DOHH2 (cell line): ENCODE measurements at regions not wholly inside any gene's neighbourhood (a gene's known extent, or its start where the extent isn't known, plus 50 kb on each side); places are given as distances from the start of the nearest gene placed in this dataset.

Source experiments
- H3F3A ChIP-seq: fragments of 200-600 bp; sonication (generic), shearing (Covaris generic); 2 replicates; pipeline ENCODE4 v1.6.0; 2016; ENCODE audit warnings: antibody characterized with exemption, mild to moderate bottlenecking; ENCODE audit not compliant: control insufficient read depth, insufficient read depth
- H3K27ac ChIP-seq: fragments of 200-600 bp; sonication (generic); 2 replicates; pipeline ENCODE4 v1.5.1; 2014; ENCODE audit warnings: low read depth, mild to moderate bottlenecking, low read length, moderate library complexity
- H3K27me3 ChIP-seq: fragments of 200-600 bp; sonication (generic); 2 replicates; pipeline ENCODE4 v1.6.1; 2014; ENCODE audit warnings: mild to moderate bottlenecking, low read length, mixed read lengths; ENCODE audit not compliant: control insufficient read depth
- H3K36me3 ChIP-seq: fragments of 200-600 bp; sonication (generic); 2 replicates; pipeline ENCODE4 v1.6.1; 2014; ENCODE audit warnings: mild to moderate bottlenecking, low read length, moderate library complexity, mixed read lengths; ENCODE audit not compliant: control insufficient read depth
- H3K4me1 ChIP-seq: fragments of 200-600 bp; sonication (generic); 2 replicates; pipeline ENCODE4 v1.6.1; 2014; ENCODE audit warnings: mild to moderate bottlenecking, low read length, mixed read lengths; ENCODE audit not compliant: control insufficient read depth
- H3K4me2 ChIP-seq: fragments of 200-600 bp; sonication (generic); 2 replicates; pipeline ENCODE4 v1.6.0; 2014; ENCODE audit warnings: mild to moderate bottlenecking, low read length, moderate library complexity
- H3K4me3 ChIP-seq: fragments of 200-600 bp; sonication (generic); 2 replicates; pipeline ENCODE4 v1.5.1; 2014; ENCODE audit warnings: mild to moderate bottlenecking, low read length, mixed read lengths
- H3K79me2 ChIP-seq: fragments of 200-600 bp; sonication (generic); 2 replicates; pipeline ENCODE4 v1.6.1; 2014; ENCODE audit warnings: mild to moderate bottlenecking, low read length, mixed read lengths; ENCODE audit not compliant: control insufficient read depth
- H3K9me2 ChIP-seq: fragments of 200-600 bp; sonication (generic); replicated peaks from 2 replicates; pipeline ENCODE4 v1.6.1; 2014; ENCODE audit warnings: mild to moderate bottlenecking, low read length, mixed read lengths; ENCODE audit not compliant: control insufficient read depth
- H3K9me3 ChIP-seq: fragments of 200-600 bp; sonication (generic); 2 replicates; pipeline ENCODE4 v1.6.1; 2014; ENCODE audit warnings: antibody characterized with exemption, low read length, mixed read lengths; ENCODE audit not compliant: control insufficient read depth, insufficient read depth
- H4K20me1 ChIP-seq: fragments of 200-600 bp; sonication (generic); 2 replicates; pipeline ENCODE4 v1.6.0; 2014; ENCODE audit warnings: low read depth, mild to moderate bottlenecking, antibody characterized with exemption, low read length, moderate library complexity; ENCODE audit not compliant: control insufficient read depth, insufficient read depth
- EZH2phosphoT487 ChIP-seq: fragments of 200-600 bp; sonication (generic); IDR thresholded peaks from 2 replicates; pipeline ENCODE4 v1.6.1; 2017; ENCODE audit warnings: borderline replicate concordance, mild to moderate bottlenecking, antibody characterized with exemption, low read length, moderate library complexity, mixed read lengths
- TF ChIP-seq, protein P1 (sequence below): fragments of 200-600 bp; sonication (generic); IDR thresholded peaks from one replicate; pipeline ENCODE4 v1.5.1; 2014; ENCODE audit warnings: antibody characterized with exemption, mild to moderate bottlenecking, low read depth, low read length; ENCODE audit not compliant: poor library complexity, severe bottlenecking

GRCh38 chr6:149239573-149240209, 77.8 kb upstream of the TAB2 start:
- Histone ChIP-seq H3K27me3 (peaks cover 4% of the 10 kb centered on the region; the same call in 1 of the 2 replicates), H3K9me2 (no peaks in the 10 kb centered on the region), H3K79me2 (no peaks in the 10 kb centered on the region), H3K36me3 (no peaks in the 10 kb centered on the region), H4K20me1 (no peaks in the 10 kb centered on the region), H3K4me3 (no peak overlapping the region), H3K4me2 (no peak overlapping the region), H3K27ac (no peak overlapping the region), H3K9me3 (no peaks in the 10 kb centered on the region; the same call in 1 of the 2 replicates), H3F3A (no peaks in the 10 kb centered on the region), H3K4me1 (no peaks in the 10 kb centered on the region)
- TF ChIP-seq, protein P1, sequence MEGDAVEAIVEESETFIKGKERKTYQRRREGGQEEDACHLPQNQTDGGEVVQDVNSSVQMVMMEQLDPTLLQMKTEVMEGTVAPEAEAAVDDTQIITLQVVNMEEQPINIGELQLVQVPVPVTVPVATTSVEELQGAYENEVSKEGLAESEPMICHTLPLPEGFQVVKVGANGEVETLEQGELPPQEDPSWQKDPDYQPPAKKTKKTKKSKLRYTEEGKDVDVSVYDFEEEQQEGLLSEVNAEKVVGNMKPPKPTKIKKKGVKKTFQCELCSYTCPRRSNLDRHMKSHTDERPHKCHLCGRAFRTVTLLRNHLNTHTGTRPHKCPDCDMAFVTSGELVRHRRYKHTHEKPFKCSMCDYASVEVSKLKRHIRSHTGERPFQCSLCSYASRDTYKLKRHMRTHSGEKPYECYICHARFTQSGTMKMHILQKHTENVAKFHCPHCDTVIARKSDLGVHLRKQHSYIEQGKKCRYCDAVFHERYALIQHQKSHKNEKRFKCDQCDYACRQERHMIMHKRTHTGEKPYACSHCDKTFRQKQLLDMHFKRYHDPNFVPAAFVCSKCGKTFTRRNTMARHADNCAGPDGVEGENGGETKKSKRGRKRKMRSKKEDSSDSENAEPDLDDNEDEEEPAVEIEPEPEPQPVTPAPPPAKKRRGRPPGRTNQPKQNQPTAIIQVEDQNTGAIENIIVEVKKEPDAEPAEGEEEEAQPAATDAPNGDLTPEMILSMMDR: no peak
- TF ChIP-seq EZH2phosphoT487: no peak

- Histone ChIP-seq H3K36me3 (no peaks in the 10 kb centered on the region), H3F3A (no peaks in the 10 kb centered on the region), H3K4me2 (no peak overlapping the region), H4K20me1 (no peaks in the 10 kb centered on the region), H3K79me2 (no peaks in the 10 kb centered on the region), H3K27ac (no peak overlapping the region), H3K4me3 (no peak overlapping the region), H3K9me2 (no peaks in the 10 kb centered on the region), H3K27me3 (peaks cover 14% of the 10 kb centered on the region), H3K4me1 (peaks cover 9% of the 10 kb centered on the region), H3K9me3 (no peaks in the 10 kb centered on the region; the same call in 1 of the 2 replicates)
- TF ChIP-seq EZH2phosphoT487: no peak
- TF ChIP-seq, protein P1: no peak
These were observed 74.6 kb upstream of the TAB2 start for GRCh38 chr6:149242883-149243282.

- H3K4me1 ChIP-seq: peaks cover 9% of the 10 kb centered on the region
- no peak overlapping the region for H3K4me2 ChIP-seq
- H3K36me3 ChIP-seq: no peaks in the 10 kb centered on the region
- H3K27me3 ChIP-seq: peaks cover 14% of the 10 kb centered on the region
- H3K27ac ChIP-seq: no peak overlapping the region
- H3K4me3 ChIP-seq: no peak overlapping the region
- no peak for TF ChIP-seq EZH2phosphoT487
- TF ChIP-seq, protein P1: no peak
- H3K79me2 ChIP-seq: no peaks in the 10 kb centered on the region
- H4K20me1 ChIP-seq: no peaks in the 10 kb centered on the region
- no peaks in the 10 kb centered on the region for H3K9me2 ChIP-seq
- no peaks in the 10 kb centered on the region for H3K9me3 ChIP-seq
- no peaks in the 10 kb centered on the region for H3F3A ChIP-seq
These were observed 73.4 kb upstream of the TAB2 start for GRCh38 chr6:149244105-149244504.
